Epithelial cell of prostate (primary cell): ENCODE measurements at regions not wholly inside any gene's neighbourhood (a gene's known extent, or its start where the extent isn't known, plus 50 kb on each side); places are given as distances from the start of the nearest gene placed in this dataset.
"Not testable (repeated sequence)": the region's sequence is repeated elsewhere in the genome, so short reads cannot be mapped to it uniquely, and the experiment has no call there.

Source experiments
- DNase-seq: peaks from one replicate; pipeline ENCODE4 v3.0.0-alpha.2; 2011; ENCODE audit warnings: low read depth, low spot score
- H3K27ac ChIP-seq: fragments of 450-650 bp; 2 replicates; pipeline ENCODE4 v1.5.1; 2017; ENCODE audit warnings: mild to moderate bottlenecking

- DNase-seq = no peak
- no peak overlapping the region for H3K27ac ChIP-seq
These were observed 128.2 kb downstream of the BRD1 start for GRCh38 chr22:49699476-49699875.

- not testable (repeated sequence) for H3K27ac ChIP-seq, DNase-seq
These were observed 129.1 kb downstream of the BRD1 start for GRCh38 chr22:49698616-49699015.

- no peak overlapping the region for H3K27ac ChIP-seq
- DNase-seq = no peak
These were observed 130.6 kb downstream of the BRD1 start for GRCh38 chr22:49697047-49697446.

GRCh38 chr22:49694462-49695260, 133.0 kb downstream of the BRD1 start:
- H3K27ac ChIP-seq = no peak overlapping the region
- no peak for DNase-seq

- H3K27ac ChIP-seq = no peak overlapping the region
- DNase-seq = no peak
These were observed 133.8 kb downstream of the BRD1 start for GRCh38 chr22:49693848-49694247.

GRCh38 chr22:49693416-49693815, 134.3 kb downstream of the BRD1 start:
- DNase-seq = no peak
- no peak overlapping the region for H3K27ac ChIP-seq

GRCh38 chr22:49692499-49693225, 135.0 kb downstream of the BRD1 start:
- no peak overlapping the region for H3K27ac ChIP-seq
- DNase-seq = no peak

- no peak for DNase-seq
- no peak overlapping the region for H3K27ac ChIP-seq
These were observed 136.4 kb downstream of the BRD1 start for GRCh38 chr22:49691256-49691655.

GRCh38 chr22:49690454-49690853, 137.2 kb downstream of the BRD1 start:
- no peak for DNase-seq
- H3K27ac ChIP-seq = no peak overlapping the region

- DNase-seq = no peak
- no peak overlapping the region for H3K27ac ChIP-seq
These were observed 137.8 kb downstream of the BRD1 start for GRCh38 chr22:49689858-49690257.

GRCh38 chr22:49689255-49689770, 138.4 kb downstream of the BRD1 start:
- no peak overlapping the region for H3K27ac ChIP-seq
- no peak for DNase-seq

GRCh38 chr22:49688516-49689254, 139.0 kb downstream of the BRD1 start:
- DNase-seq = no peak
- H3K27ac ChIP-seq = no peak overlapping the region

- H3K27ac ChIP-seq = no peak overlapping the region
- no peak for DNase-seq
These were observed 139.7 kb downstream of the BRD1 start for GRCh38 chr22:49687786-49688515.

- no peak overlapping the region for H3K27ac ChIP-seq
These were observed 140.3 kb downstream of the BRD1 start for GRCh38 chr22:49687333-49687732.

GRCh38 chr22:49686495-49687219, 141.0 kb downstream of the BRD1 start:
- no peak for DNase-seq
- H3K27ac ChIP-seq = no peak overlapping the region

More at GRCh38 chr22:49687333-49687732, 140.3 kb downstream of the BRD1 start:
- no peak for DNase-seq

GRCh38 chr22:49685686-49686085, 142.0 kb downstream of the BRD1 start:
- no peak overlapping the region for H3K27ac ChIP-seq
- no peak for DNase-seq

- no peak for DNase-seq
- no peak overlapping the region for H3K27ac ChIP-seq
These were observed 142.6 kb downstream of the BRD1 start for GRCh38 chr22:49685116-49685515.

- no peak overlapping the region for H3K27ac ChIP-seq
- DNase-seq = no peak
These were observed 144.6 kb downstream of the BRD1 start for GRCh38 chr22:49683032-49683431.

- H3K27ac ChIP-seq, DNase-seq: not testable (repeated sequence)
These were observed 146.9 kb downstream of the BRD1 start for GRCh38 chr22:49680819-49681218.

GRCh38 chr22:49678842-49679170, 148.9 kb downstream of the BRD1 start:
- no peak for DNase-seq
- H3K27ac ChIP-seq = no peak overlapping the region
